ENCODE measurements at regions not wholly inside any gene's neighbourhood (a gene's known extent, or its start where the extent isn't known, plus 50 kb on each side); places are given as distances from the start of the nearest gene placed in this dataset.
"Not testable (repeated sequence)": the region's sequence is repeated elsewhere in the genome, so short reads cannot be mapped to it uniquely, and the experiment has no call there.

DNA sequence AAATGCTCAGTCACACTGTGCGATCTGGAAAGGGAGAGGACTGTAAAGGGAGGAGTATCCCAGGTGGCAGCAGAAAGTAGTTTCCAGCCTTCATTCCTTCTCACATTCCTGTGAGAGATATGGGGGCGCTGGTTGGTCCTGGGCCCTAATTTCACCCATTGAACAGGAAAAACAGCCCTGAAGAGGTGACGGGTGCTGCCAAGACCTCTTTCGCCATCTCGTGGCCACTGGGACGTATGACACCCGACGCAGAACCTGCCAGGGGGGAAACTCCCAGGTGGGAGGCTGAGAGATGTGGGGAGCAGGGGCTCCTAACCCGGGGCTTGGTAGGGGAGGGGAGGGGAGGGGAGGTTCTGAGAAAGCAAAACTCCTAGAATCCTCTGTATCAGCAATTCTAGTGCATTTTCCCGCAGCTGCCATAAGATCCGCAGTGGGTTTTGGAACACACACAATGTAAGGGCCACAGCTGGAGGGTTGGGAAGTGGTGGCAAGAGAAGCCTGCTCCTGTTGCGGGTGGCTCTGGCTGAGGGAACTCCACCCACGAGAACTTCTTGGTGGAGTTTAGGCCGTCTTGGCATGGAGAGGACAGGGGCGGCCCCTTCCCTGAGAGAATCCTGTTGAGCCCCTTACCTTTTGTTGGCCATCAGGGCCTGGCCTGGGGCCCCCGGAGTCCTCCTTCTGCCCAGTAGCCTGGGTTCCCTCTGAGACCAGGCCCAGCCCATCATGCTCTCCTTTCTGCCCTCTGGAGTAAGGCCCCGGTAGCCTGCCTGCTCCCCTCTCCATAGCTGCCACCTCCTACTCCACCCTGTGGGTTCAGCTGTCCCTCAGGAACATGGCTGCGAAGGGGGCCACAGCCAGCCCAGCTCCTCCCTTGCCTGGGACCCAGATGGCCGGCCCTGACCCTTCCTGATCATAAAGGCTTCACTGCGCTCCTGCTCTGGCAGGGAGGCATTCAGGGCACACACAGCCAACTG lies 134.1 kb downstream of the OR13H1 start:
- Histone ChIP-seq H3K9me3 (ENCODE audit: control insufficient read depth in 2 of 2, insufficient read depth in 1 of 2, low read depth in 1 of 2, low read length in 1 of 2) (no peaks in the 10 kb centered on the region), H3K27me3 (ENCODE audit: control insufficient read depth in 3 of 3, insufficient read depth in 3 of 3, low read length in 3 of 3) (no peaks in the 10 kb centered on the region), H3K36me3 (ENCODE audit: control insufficient read depth in 3 of 3, insufficient read depth in 2 of 3, low read depth in 1 of 3, low read length in 3 of 3) (no peaks in the 10 kb centered on the region), H3K4me3 (ENCODE audit: low read depth in 1 of 3, low read length in 3 of 3) (no peak overlapping the region), H3K4me1 (ENCODE audit: control insufficient read depth in 3 of 3, insufficient read depth in 2 of 3, low read depth in 1 of 3, low read length in 2 of 3) (no peaks in the 10 kb centered on the region), H3K27ac (ENCODE audit: low read depth in 1 of 3, low read length in 2 of 3) (no peak overlapping the region)
- WGBS, 3 donors, result 36 to 49% (median 36%) methylated on average over 14 to 20 of the region's 20 CpGs
- DNase-seq (peak; percentile 8), FAIRE-seq (no peak)

DNA sequence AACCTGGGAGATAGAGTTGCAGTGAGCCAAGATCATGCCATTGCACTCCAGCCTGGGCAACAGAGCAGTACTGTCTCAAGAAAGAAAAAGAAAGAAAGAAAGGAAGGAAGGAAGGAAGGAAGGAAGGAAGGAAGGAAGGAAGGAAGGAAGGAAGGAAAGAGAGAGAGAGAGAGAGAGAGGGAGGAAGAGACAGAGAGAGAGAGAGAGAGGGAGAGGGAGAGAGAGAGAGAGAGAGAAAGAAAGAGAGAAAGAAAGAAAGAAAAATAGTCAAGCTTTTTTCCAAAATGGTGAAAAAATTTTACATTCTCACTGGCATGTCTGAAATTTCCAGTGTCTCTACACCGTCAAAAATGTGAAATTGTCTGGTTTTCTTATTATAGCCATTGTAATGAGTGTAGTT lies 138.9 kb downstream of the OR13H1 start:
- not testable (repeated sequence) for H3K36me3 ChIP-seq (ENCODE audit: control insufficient read depth in 3 of 3, insufficient read depth in 2 of 3, low read depth in 1 of 3, low read length in 3 of 3); H3K4me3 ChIP-seq (ENCODE audit: low read depth in 1 of 3, low read length in 3 of 3); H3K4me1 ChIP-seq (ENCODE audit: control insufficient read depth in 3 of 3, insufficient read depth in 2 of 3, low read depth in 1 of 3, low read length in 2 of 3); DNase-seq; H3K27ac ChIP-seq (ENCODE audit: low read depth in 1 of 3, low read length in 2 of 3); FAIRE-seq; H3K9me3 ChIP-seq (ENCODE audit: control insufficient read depth in 2 of 2, insufficient read depth in 1 of 2, low read depth in 1 of 2, low read length in 1 of 2); H3K27me3 ChIP-seq (ENCODE audit: control insufficient read depth in 3 of 3, insufficient read depth in 3 of 3, low read length in 3 of 3)
- WGBS, 3 donors, result 54 to 83% (median 61%) methylated on average over 1 of the region's 1 CpG

- DNase-seq (no peak), FAIRE-seq (no peak)
- Histone ChIP-seq H3K9me3 (ENCODE audit: control insufficient read depth in 2 of 2, insufficient read depth in 1 of 2, low read depth in 1 of 2, low read length in 1 of 2) (no peaks in the 10 kb centered on the region), H3K4me1 (ENCODE audit: control insufficient read depth in 3 of 3, insufficient read depth in 2 of 3, low read depth in 1 of 3, low read length in 2 of 3) (no peaks in the 10 kb centered on the region), H3K4me3 (ENCODE audit: low read depth in 1 of 3, low read length in 3 of 3) (no peak overlapping the region), H3K27me3 (ENCODE audit: control insufficient read depth in 3 of 3, insufficient read depth in 3 of 3, low read length in 3 of 3) (peaks cover 0 to 2% (median 0%) of the 10 kb centered on the region in 3 donors), H3K36me3 (ENCODE audit: control insufficient read depth in 3 of 3, insufficient read depth in 2 of 3, low read depth in 1 of 3, low read length in 3 of 3) (no peaks in the 10 kb centered on the region), H3K27ac (ENCODE audit: low read depth in 1 of 3, low read length in 2 of 3) (no peak overlapping the region)
Measured at GRCh38 chrX:131693359-131693758, 149.5 kb downstream of the OR13H1 start.

GRCh38 chrX:131696989-131697388 lies 153.1 kb downstream of the OR13H1 start:
- WGBS, 3 donors, result 81 to 90% (median 85%) methylated on average over 3 of the region's 3 CpGs
- not testable (repeated sequence) for H3K27me3 ChIP-seq (ENCODE audit: control insufficient read depth in 3 of 3, insufficient read depth in 3 of 3, low read length in 3 of 3); H3K9me3 ChIP-seq (ENCODE audit: control insufficient read depth in 2 of 2, insufficient read depth in 1 of 2, low read depth in 1 of 2, low read length in 1 of 2); H3K4me3 ChIP-seq (ENCODE audit: low read depth in 1 of 3, low read length in 3 of 3); H3K27ac ChIP-seq (ENCODE audit: low read depth in 1 of 3, low read length in 2 of 3); H3K4me1 ChIP-seq (ENCODE audit: control insufficient read depth in 3 of 3, insufficient read depth in 2 of 3, low read depth in 1 of 3, low read length in 2 of 3); FAIRE-seq; H3K36me3 ChIP-seq (ENCODE audit: control insufficient read depth in 3 of 3, insufficient read depth in 2 of 3, low read depth in 1 of 3, low read length in 3 of 3); DNase-seq

GRCh38 chrX:131703646-131704045 lies 159.8 kb downstream of the OR13H1 start:
- Histone ChIP-seq H3K9me3 (ENCODE audit: control insufficient read depth in 2 of 2, insufficient read depth in 1 of 2, low read depth in 1 of 2, low read length in 1 of 2) (no peaks in the 10 kb centered on the region), H3K4me3 (ENCODE audit: low read depth in 1 of 3, low read length in 3 of 3) (peak overlapping the region in 1 of 3 donors; percentile 58), H3K27me3 (ENCODE audit: control insufficient read depth in 3 of 3, insufficient read depth in 3 of 3, low read length in 3 of 3) (no peaks in the 10 kb centered on the region), H3K4me1 (ENCODE audit: control insufficient read depth in 3 of 3, insufficient read depth in 2 of 3, low read depth in 1 of 3, low read length in 2 of 3) (no peaks in the 10 kb centered on the region), H3K36me3 (ENCODE audit: control insufficient read depth in 3 of 3, insufficient read depth in 2 of 3, low read depth in 1 of 3, low read length in 3 of 3) (no peaks in the 10 kb centered on the region), H3K27ac (ENCODE audit: low read depth in 1 of 3, low read length in 2 of 3) (no peak overlapping the region)
- FAIRE-seq (no peak), DNase-seq (no peak)
- 40 to 74% (median 48%) methylated on average over 6 of the region's 6 CpGs for WGBS, 3 donors

- WGBS, 3 donors, result 49 to 94% (median 87%) methylated on average over 17 of the region's 17 CpGs
Measured at GRCh38 chrX:131704136-131704695, 160.3 kb downstream of the OR13H1 start.

GRCh38 chrX:131709553-131709952 lies 165.7 kb downstream of the OR13H1 start:
- no peaks in the 10 kb centered on the region for H3K27me3 ChIP-seq (ENCODE audit: control insufficient read depth in 3 of 3, insufficient read depth in 3 of 3, low read length in 3 of 3)
- peaks cover 0 to 7% of the 10 kb centered on the region in 2 donors for H3K9me3 ChIP-seq (ENCODE audit: control insufficient read depth in 2 of 2, insufficient read depth in 1 of 2, low read depth in 1 of 2, low read length in 1 of 2)
- DNase-seq, result no peak
- no peak overlapping the region for H3K27ac ChIP-seq (ENCODE audit: low read depth in 1 of 3, low read length in 2 of 3)
- no peak overlapping the region for H3K4me3 ChIP-seq (ENCODE audit: low read depth in 1 of 3, low read length in 3 of 3)
- H3K36me3 ChIP-seq (ENCODE audit: control insufficient read depth in 3 of 3, insufficient read depth in 2 of 3, low read depth in 1 of 3, low read length in 3 of 3), result no peaks in the 10 kb centered on the region
- no peak for FAIRE-seq
- no peaks in the 10 kb centered on the region for H3K4me1 ChIP-seq (ENCODE audit: control insufficient read depth in 3 of 3, insufficient read depth in 2 of 3, low read depth in 1 of 3, low read length in 2 of 3)
- WGBS, 3 donors, result 79 to 92% (median 83%) methylated on average over 6 of the region's 6 CpGs

More at GRCh38 chrX:131704136-131704695, 160.3 kb downstream of the OR13H1 start:
- H3K4me3 ChIP-seq (ENCODE audit: low read depth in 1 of 3, low read length in 3 of 3), result peak overlapping the region in 1 of 3 donors; percentile 58
- no peaks in the 10 kb centered on the region for H3K4me1 ChIP-seq (ENCODE audit: control insufficient read depth in 3 of 3, insufficient read depth in 2 of 3, low read depth in 1 of 3, low read length in 2 of 3)
- FAIRE-seq (no peak), DNase-seq (no peak)
- H3K27me3 ChIP-seq (ENCODE audit: control insufficient read depth in 3 of 3, insufficient read depth in 3 of 3, low read length in 3 of 3), result no peaks in the 10 kb centered on the region
- H3K27ac ChIP-seq (ENCODE audit: low read depth in 1 of 3, low read length in 2 of 3), result peak overlapping the region in 1 of 3 donors; percentile 57
- no peaks in the 10 kb centered on the region for H3K36me3 ChIP-seq (ENCODE audit: control insufficient read depth in 3 of 3, insufficient read depth in 2 of 3, low read depth in 1 of 3, low read length in 3 of 3)
- no peaks in the 10 kb centered on the region for H3K9me3 ChIP-seq (ENCODE audit: control insufficient read depth in 2 of 2, insufficient read depth in 1 of 2, low read depth in 1 of 2, low read length in 1 of 2)

- 67 to 94% (median 92%) methylated on average over 8 of the region's 8 CpGs for WGBS, 3 donors
- FAIRE-seq, result no peak
- Histone ChIP-seq H3K9me3 (ENCODE audit: control insufficient read depth in 2 of 2, insufficient read depth in 1 of 2, low read depth in 1 of 2, low read length in 1 of 2) (peaks cover 0 to 7% of the 10 kb centered on the region in 2 donors), H3K27me3 (ENCODE audit: control insufficient read depth in 3 of 3, insufficient read depth in 3 of 3, low read length in 3 of 3) (no peaks in the 10 kb centered on the region), H3K4me1 (ENCODE audit: control insufficient read depth in 3 of 3, insufficient read depth in 2 of 3, low read depth in 1 of 3, low read length in 2 of 3) (no peaks in the 10 kb centered on the region), H3K36me3 (ENCODE audit: control insufficient read depth in 3 of 3, insufficient read depth in 2 of 3, low read depth in 1 of 3, low read length in 3 of 3) (no peaks in the 10 kb centered on the region), H3K4me3 (ENCODE audit: low read depth in 1 of 3, low read length in 3 of 3) (peak overlapping the region in 1 of 3 donors; percentile 32), H3K27ac (ENCODE audit: low read depth in 1 of 3, low read length in 2 of 3) (no peak overlapping the region)
- no peak for DNase-seq
Measured at GRCh38 chrX:131711478-131711867, 167.6 kb downstream of the OR13H1 start.
